Kidney tubule cell (primary cell): ENCODE measurements at regions not wholly inside any gene's neighbourhood (a gene's known extent, or its start where the extent isn't known, plus 50 kb on each side); places are given as distances from the start of the nearest gene placed in this dataset.
"Not testable (repeated sequence)": the region's sequence is repeated elsewhere in the genome, so short reads cannot be mapped to it uniquely, and the experiment has no call there.

Source experiments
- DNase-seq: peaks from one replicate; pipeline ENCODE4 v3.0.0-alpha.2; 2018; ENCODE audit warnings: low spot score

- DNase-seq = peak; percentile 19
Measured at GRCh38 chrX:437661-438390, 51.1 kb upstream of the PPP2R3B start.

- no peak for DNase-seq
Measured at GRCh38 chrX:439241-439640, 52.5 kb upstream of the PPP2R3B start.

- no peak for DNase-seq
Measured at GRCh38 chrX:439719-440118, 53.0 kb upstream of the PPP2R3B start.

- no peak for DNase-seq
Measured at GRCh38 chrX:440636-441035, 53.9 kb upstream of the PPP2R3B start.

GRCh38 chrX:443536-444210 lies 57.0 kb upstream of the PPP2R3B start:
- no peak for DNase-seq

GRCh38 chrX:444305-444704 lies 57.6 kb upstream of the PPP2R3B start:
- no peak for DNase-seq

GRCh38 chrX:445727-446126 lies 59.0 kb upstream of the PPP2R3B start:
- no peak for DNase-seq

GRCh38 chrX:446245-446644 lies 59.5 kb upstream of the PPP2R3B start:
- DNase-seq = no peak

- no peak for DNase-seq
Measured at GRCh38 chrX:447052-447451, 60.3 kb upstream of the PPP2R3B start.

GRCh38 chrX:451750-452149 lies 65.0 kb upstream of the PPP2R3B start:
- not testable (repeated sequence) for DNase-seq

GRCh38 chrX:452598-452997 lies 65.9 kb upstream of the PPP2R3B start:
- DNase-seq = no peak

GRCh38 chrX:454514-454913 lies 67.8 kb upstream of the PPP2R3B start:
- not testable (repeated sequence) for DNase-seq

GRCh38 chrX:455199-455598 lies 68.5 kb upstream of the PPP2R3B start:
- DNase-seq = no peak

GRCh38 chrX:455673-456072 lies 69.0 kb upstream of the PPP2R3B start:
- no peak for DNase-seq

GRCh38 chrX:456146-456545 lies 69.4 kb upstream of the PPP2R3B start:
- no peak for DNase-seq

- DNase-seq = no peak
Measured at GRCh38 chrX:456551-457291, 70.0 kb upstream of the PPP2R3B start.

GRCh38 chrX:457292-457679 lies 70.6 kb upstream of the PPP2R3B start:
- no peak for DNase-seq

- DNase-seq = no peak
Measured at GRCh38 chrX:458631-459061, 71.9 kb upstream of the PPP2R3B start.

GRCh38 chrX:459611-460010 lies 72.9 kb upstream of the PPP2R3B start:
- no peak for DNase-seq

GRCh38 chrX:460116-460515 lies 73.4 kb upstream of the PPP2R3B start:
- DNase-seq = no peak

GRCh38 chrX:460823-461640 lies 74.3 kb upstream of the PPP2R3B start:
- DNase-seq = no peak

- DNase-seq = no peak
Measured at GRCh38 chrX:462853-463252, 76.1 kb upstream of the PPP2R3B start.
